GM21576 (cell line): ENCODE measurements at regions not wholly inside any gene's neighbourhood (a gene's known extent, or its start where the extent isn't known, plus 50 kb on each side); places are given as distances from the start of the nearest gene placed in this dataset.
"Not testable (repeated sequence)": the region's sequence is repeated elsewhere in the genome, so short reads cannot be mapped to it uniquely, and the experiment has no call there.

ENCODE experiments used
- ATAC-seq: cut with Tn5 transposase; IDR thresholded peaks from one replicate; pipeline ENCODE4 v1.9.1; 2021; ENCODE audit warnings: mild to moderate bottlenecking, moderate library complexity; ENCODE audit not compliant: unreplicated experiment

- ATAC-seq: no peak
These were observed 791.7 kb downstream of the AACS start for GRCh38 chr12:125856896-125857295.

GRCh38 chr12:125860672-125861288 lies 795.5 kb downstream of the AACS start:
- no peak for ATAC-seq

GRCh38 chr12:125861299-125862281 lies 796.4 kb downstream of the AACS start:
- ATAC-seq: no peak

GRCh38 chr12:125865236-125865635 lies 800.0 kb downstream of the AACS start:
- not testable (repeated sequence) for ATAC-seq

GRCh38 chr12:125871811-125872594 lies 806.8 kb downstream of the AACS start:
- no peak for ATAC-seq

GRCh38 chr12:125873016-125873415 lies 807.8 kb downstream of the AACS start:
- no peak for ATAC-seq

GRCh38 chr12:125878483-125878882 lies 813.2 kb downstream of the AACS start:
- no peak for ATAC-seq

GRCh38 chr12:125882141-125882540 lies 816.9 kb downstream of the AACS start:
- no peak for ATAC-seq

- no peak for ATAC-seq
These were observed 823.7 kb downstream of the AACS start for GRCh38 chr12:125888921-125889320.

- no peak for ATAC-seq
These were observed 824.5 kb downstream of the AACS start for GRCh38 chr12:125889742-125890141.

GRCh38 chr12:125890366-125890905 lies 825.2 kb downstream of the AACS start:
- ATAC-seq: no peak

GRCh38 chr12:125890971-125891370 lies 825.7 kb downstream of the AACS start:
- no peak for ATAC-seq

GRCh38 chr12:125892276-125892675 lies 827.0 kb downstream of the AACS start:
- no peak for ATAC-seq

- ATAC-seq: no peak
These were observed 837.8 kb downstream of the AACS start for GRCh38 chr12:125902991-125903390.

- no peak for ATAC-seq
These were observed 842.1 kb downstream of the AACS start for GRCh38 chr12:125907351-125907750.

- ATAC-seq: no peak
These were observed 854.7 kb downstream of the AACS start for GRCh38 chr12:125919856-125920470.

- no peak for ATAC-seq
These were observed 857.1 kb downstream of the AACS start for GRCh38 chr12:125922330-125922729.

GRCh38 chr12:125936502-125936901 lies 871.3 kb downstream of the AACS start:
- no peak for ATAC-seq

GRCh38 chr12:125944446-125944845 lies 879.2 kb downstream of the AACS start:
- no peak for ATAC-seq

- no peak for ATAC-seq
These were observed 884.2 kb downstream of the AACS start for GRCh38 chr12:125949471-125949870.

- no peak for ATAC-seq
These were observed 889.1 kb downstream of the AACS start for GRCh38 chr12:125954362-125954761.
